ENCODE measurements at regions not wholly inside any gene's neighbourhood (a gene's known extent, or its start where the extent isn't known, plus 50 kb on each side); places are given as distances from the start of the nearest gene placed in this dataset.

- TF ChIP-seq POLR2A (IDR thresholded peaks at IDR 0.05) (no peak), CTCF (IDR thresholded peaks at IDR 0.05) (no peak)
Observed at GRCh38 chr3:13172644-13173013, 99.4 kb upstream of the IQSEC1 start.
